GM10266 (cell line): ENCODE measurements at regions not wholly inside any gene's neighbourhood (a gene's known extent, or its start where the extent isn't known, plus 50 kb on each side); places are given as distances from the start of the nearest gene placed in this dataset.

Experiments
- DNase-seq: peaks from one replicate; pipeline ENCODE4 v3.0.0; 2012; ENCODE audit errors: extremely low spot score
- TF ChIP-seq, protein P1 (sequence below): IDR thresholded peaks from 2 replicates; pipeline ENCODE4 v1.5.1; 2012; ENCODE audit warnings: mild to moderate bottlenecking, low read depth; ENCODE audit not compliant: control insufficient read depth, insufficient read depth; ENCODE audit errors: missing control alignments

- DNase-seq: no peak
- TF ChIP-seq, protein P1, sequence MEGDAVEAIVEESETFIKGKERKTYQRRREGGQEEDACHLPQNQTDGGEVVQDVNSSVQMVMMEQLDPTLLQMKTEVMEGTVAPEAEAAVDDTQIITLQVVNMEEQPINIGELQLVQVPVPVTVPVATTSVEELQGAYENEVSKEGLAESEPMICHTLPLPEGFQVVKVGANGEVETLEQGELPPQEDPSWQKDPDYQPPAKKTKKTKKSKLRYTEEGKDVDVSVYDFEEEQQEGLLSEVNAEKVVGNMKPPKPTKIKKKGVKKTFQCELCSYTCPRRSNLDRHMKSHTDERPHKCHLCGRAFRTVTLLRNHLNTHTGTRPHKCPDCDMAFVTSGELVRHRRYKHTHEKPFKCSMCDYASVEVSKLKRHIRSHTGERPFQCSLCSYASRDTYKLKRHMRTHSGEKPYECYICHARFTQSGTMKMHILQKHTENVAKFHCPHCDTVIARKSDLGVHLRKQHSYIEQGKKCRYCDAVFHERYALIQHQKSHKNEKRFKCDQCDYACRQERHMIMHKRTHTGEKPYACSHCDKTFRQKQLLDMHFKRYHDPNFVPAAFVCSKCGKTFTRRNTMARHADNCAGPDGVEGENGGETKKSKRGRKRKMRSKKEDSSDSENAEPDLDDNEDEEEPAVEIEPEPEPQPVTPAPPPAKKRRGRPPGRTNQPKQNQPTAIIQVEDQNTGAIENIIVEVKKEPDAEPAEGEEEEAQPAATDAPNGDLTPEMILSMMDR: no peak
These were observed 54.6 kb upstream of the CST7 start for GRCh38 chr20:24894488-24894887.

DNA sequence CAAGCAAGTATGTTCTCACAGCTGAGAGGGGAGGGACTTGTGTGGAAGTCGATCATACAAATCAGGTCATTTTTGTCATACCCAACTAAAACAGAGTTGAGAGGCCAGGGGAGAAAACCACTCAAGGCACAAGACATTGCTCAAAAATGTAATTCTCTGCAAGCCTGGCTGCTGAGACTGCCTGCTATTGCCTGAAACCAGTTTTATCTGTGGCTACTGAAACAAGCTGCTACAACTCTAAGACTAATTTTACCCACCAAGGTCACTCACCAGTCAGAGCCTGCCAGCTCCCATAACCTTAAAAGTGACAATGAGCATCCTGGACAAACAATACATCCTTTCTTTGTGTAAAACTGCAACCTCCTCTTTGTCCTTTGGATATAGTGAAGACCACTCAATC is 54.1 kb upstream of the CST7 start:
- TF ChIP-seq, protein P1: no peak
- no peak for DNase-seq

- DNase-seq: no peak
- TF ChIP-seq, protein P1: no peak
These were observed 53.6 kb upstream of the CST7 start for GRCh38 chr20:24895431-24895830.

- TF ChIP-seq, protein P1: no peak
These were observed 53.0 kb upstream of the CST7 start for GRCh38 chr20:24895898-24896658.

DNA sequence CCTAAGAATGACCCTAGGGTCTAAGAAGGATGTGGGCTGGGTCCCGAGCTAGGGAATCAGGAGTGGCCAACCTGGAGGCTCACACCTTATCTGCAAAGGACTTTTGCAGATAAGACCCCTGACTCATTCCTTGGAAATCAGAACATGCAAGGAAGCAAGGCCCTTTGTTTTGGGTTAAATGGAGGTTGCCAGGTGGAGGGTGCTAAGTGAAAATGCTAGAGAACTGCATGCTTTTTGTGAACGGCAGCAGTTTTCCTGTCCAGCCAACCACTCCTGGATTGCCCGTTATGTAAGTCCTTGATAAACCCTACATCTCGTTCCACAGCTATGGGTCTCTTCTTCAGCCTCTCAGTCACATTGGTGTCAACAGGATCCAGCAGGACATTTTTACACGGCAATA is 52.1 kb upstream of the CST7 start:
- no peak for DNase-seq
- TF ChIP-seq, protein P1: no peak

More at GRCh38 chr20:24895898-24896658, 53.0 kb upstream of the CST7 start:
- DNase-seq: no peak

DNA sequence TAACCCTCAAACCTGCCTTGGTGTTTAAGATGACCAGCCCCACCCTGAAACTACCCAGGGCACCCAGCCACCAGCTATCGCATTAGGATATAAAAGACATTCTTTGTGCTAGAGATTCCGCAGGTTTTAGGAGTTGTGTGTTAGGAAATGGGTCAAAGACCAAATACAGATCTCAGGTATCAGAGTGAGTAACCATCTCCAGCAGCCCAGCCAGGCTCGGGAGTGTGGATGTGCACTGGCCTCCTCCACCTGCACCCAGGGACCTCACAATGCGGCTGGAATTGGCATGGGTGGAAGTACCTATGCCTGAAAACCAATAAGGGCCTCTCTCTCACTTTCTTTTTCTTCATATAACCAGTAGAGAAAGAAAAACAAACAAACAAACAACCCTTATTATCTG is 51.1 kb upstream of the CST7 start:
- DNase-seq: no peak
- TF ChIP-seq, protein P1: no peak

DNA sequence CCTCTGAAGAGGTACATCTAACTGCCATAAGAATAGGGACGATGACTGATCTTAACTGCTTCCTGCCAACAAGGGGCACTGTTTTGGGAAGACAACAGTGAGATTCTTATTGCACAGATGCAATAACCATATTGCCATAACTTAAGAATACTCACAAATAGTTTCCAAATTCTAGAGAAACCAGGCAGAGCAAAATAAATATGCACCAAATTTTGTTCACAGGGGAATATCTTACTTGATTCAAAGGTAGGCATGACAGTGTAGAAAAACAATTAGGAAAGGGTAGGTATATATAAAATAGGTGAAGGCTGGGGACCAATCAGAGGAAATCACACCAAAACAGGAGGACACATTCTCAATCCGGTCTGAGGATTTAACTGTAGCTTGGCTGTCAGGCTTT is 49.9 kb upstream of the CST7 start:
- TF ChIP-seq, protein P1: no peak
- no peak for DNase-seq
